HUES48 (cell line): ENCODE measurements at regions not wholly inside any gene's neighbourhood (a gene's known extent, or its start where the extent isn't known, plus 50 kb on each side); places are given as distances from the start of the nearest gene placed in this dataset.

ENCODE experiments used
- H3K27ac ChIP-seq: one replicate; pipeline ENCODE4 v1.7.0; 2013; ENCODE audit warnings: low read depth, low read length, inconsistent platforms
- H3K27me3 ChIP-seq: 2 replicates; pipeline ENCODE4 v1.6.1; 2013; ENCODE audit warnings: mild to moderate bottlenecking, low read length; ENCODE audit not compliant: control insufficient read depth, insufficient read depth
- H3K36me3 ChIP-seq: 2 replicates; pipeline ENCODE4 v1.6.1; 2013; ENCODE audit warnings: low read length; ENCODE audit not compliant: control insufficient read depth, insufficient read depth
- H3K4me1 ChIP-seq: 2 replicates; pipeline ENCODE4 v1.6.1; 2013; ENCODE audit warnings: mild to moderate bottlenecking, low read length; ENCODE audit not compliant: control insufficient read depth, insufficient read depth
- H3K4me3 ChIP-seq: 2 replicates; pipeline ENCODE4 v1.5.1; 2013; ENCODE audit warnings: mild to moderate bottlenecking, low read depth, low read length
- H3K9ac ChIP-seq: 2 replicates; pipeline ENCODE4 v1.6.1; 2013; ENCODE audit warnings: mild to moderate bottlenecking, low read depth, low read length, moderate library complexity
- H3K9me3 ChIP-seq: 2 replicates; pipeline ENCODE4 v1.6.1; 2013; ENCODE audit warnings: low read length; ENCODE audit not compliant: control insufficient read depth, insufficient read depth

GRCh38 chr9:1446671-1447070, 396.5 kb downstream of the DMRT2 start:
- Histone ChIP-seq H3K36me3 (no peaks in the 10 kb centered on the region), H3K4me1 (no peaks in the 10 kb centered on the region), H3K4me3 (no peak overlapping the region), H3K9ac (no peak overlapping the region), H3K9me3 (no peaks in the 10 kb centered on the region), H3K27ac (no peak overlapping the region), H3K27me3 (no peaks in the 10 kb centered on the region)

- H3K36me3 ChIP-seq: no peaks in the 10 kb centered on the region
- no peak overlapping the region for H3K4me3 ChIP-seq
- no peaks in the 10 kb centered on the region for H3K4me1 ChIP-seq
- no peaks in the 10 kb centered on the region for H3K27me3 ChIP-seq
- H3K27ac ChIP-seq: no peak overlapping the region
- no peaks in the 10 kb centered on the region for H3K9me3 ChIP-seq
- no peak overlapping the region for H3K9ac ChIP-seq
These were observed 403.5 kb downstream of the DMRT2 start for GRCh38 chr9:1453636-1454035.

- no peaks in the 10 kb centered on the region for H3K9me3 ChIP-seq
These were observed 404.1 kb downstream of the DMRT2 start for GRCh38 chr9:1454211-1454610.

GRCh38 chr9:1454616-1455347, 404.6 kb downstream of the DMRT2 start:
- no peaks in the 10 kb centered on the region for H3K36me3 ChIP-seq
- H3K9ac ChIP-seq: no peak overlapping the region
- no peak overlapping the region for H3K27ac ChIP-seq
- H3K4me3 ChIP-seq: no peak overlapping the region
- H3K9me3 ChIP-seq: no peaks in the 10 kb centered on the region
- no peaks in the 10 kb centered on the region for H3K4me1 ChIP-seq
- H3K27me3 ChIP-seq: no peaks in the 10 kb centered on the region

More at GRCh38 chr9:1454211-1454610, 404.1 kb downstream of the DMRT2 start:
- no peaks in the 10 kb centered on the region for H3K36me3 ChIP-seq
- H3K27me3 ChIP-seq: no peaks in the 10 kb centered on the region
- no peak overlapping the region for H3K4me3 ChIP-seq
- H3K27ac ChIP-seq: no peak overlapping the region
- H3K9ac ChIP-seq: no peak overlapping the region
- H3K4me1 ChIP-seq: no peaks in the 10 kb centered on the region

GRCh38 chr9:1455766-1456165, 405.6 kb downstream of the DMRT2 start:
- no peaks in the 10 kb centered on the region for H3K27me3 ChIP-seq
- H3K36me3 ChIP-seq: no peaks in the 10 kb centered on the region
- H3K9ac ChIP-seq: no peak overlapping the region
- no peaks in the 10 kb centered on the region for H3K9me3 ChIP-seq
- H3K4me1 ChIP-seq: no peaks in the 10 kb centered on the region
- H3K27ac ChIP-seq: no peak overlapping the region
- H3K4me3 ChIP-seq: no peak overlapping the region

GRCh38 chr9:1456301-1457024, 406.3 kb downstream of the DMRT2 start:
- H3K4me3 ChIP-seq: no peak overlapping the region
- no peaks in the 10 kb centered on the region for H3K9me3 ChIP-seq
- H3K4me1 ChIP-seq: no peaks in the 10 kb centered on the region
- H3K9ac ChIP-seq: no peak overlapping the region
- H3K36me3 ChIP-seq: no peaks in the 10 kb centered on the region
- no peak overlapping the region for H3K27ac ChIP-seq
- no peaks in the 10 kb centered on the region for H3K27me3 ChIP-seq

- no peaks in the 10 kb centered on the region for H3K4me1 ChIP-seq
- no peaks in the 10 kb centered on the region for H3K9me3 ChIP-seq
- H3K36me3 ChIP-seq: no peaks in the 10 kb centered on the region
- no peak overlapping the region for H3K9ac ChIP-seq
- no peak overlapping the region for H3K4me3 ChIP-seq
- no peak overlapping the region for H3K27ac ChIP-seq
- no peaks in the 10 kb centered on the region for H3K27me3 ChIP-seq
These were observed 407.3 kb downstream of the DMRT2 start for GRCh38 chr9:1457460-1457859.

- no peaks in the 10 kb centered on the region for H3K4me1 ChIP-seq
- no peak overlapping the region for H3K9ac ChIP-seq
- H3K4me3 ChIP-seq: no peak overlapping the region
- H3K36me3 ChIP-seq: no peaks in the 10 kb centered on the region
- no peaks in the 10 kb centered on the region for H3K27me3 ChIP-seq
- no peaks in the 10 kb centered on the region for H3K9me3 ChIP-seq
- H3K27ac ChIP-seq: no peak overlapping the region
These were observed 408.3 kb downstream of the DMRT2 start for GRCh38 chr9:1458503-1458902.

GRCh38 chr9:1460143-1460769, 410.1 kb downstream of the DMRT2 start:
- H3K36me3 ChIP-seq: no peaks in the 10 kb centered on the region
- H3K4me3 ChIP-seq: no peak overlapping the region
- no peaks in the 10 kb centered on the region for H3K4me1 ChIP-seq
- H3K27me3 ChIP-seq: no peaks in the 10 kb centered on the region
- H3K27ac ChIP-seq: no peak overlapping the region
- H3K9ac ChIP-seq: no peak overlapping the region
- H3K9me3 ChIP-seq: no peaks in the 10 kb centered on the region

GRCh38 chr9:1461812-1462211, 411.7 kb downstream of the DMRT2 start:
- no peak overlapping the region for H3K4me3 ChIP-seq
- H3K9me3 ChIP-seq: no peaks in the 10 kb centered on the region
- H3K27ac ChIP-seq: no peak overlapping the region
- H3K36me3 ChIP-seq: no peaks in the 10 kb centered on the region
- no peaks in the 10 kb centered on the region for H3K4me1 ChIP-seq
- no peaks in the 10 kb centered on the region for H3K27me3 ChIP-seq
- no peak overlapping the region for H3K9ac ChIP-seq
